ENCODE measurements at regions not wholly inside any gene's neighbourhood (a gene's known extent, or its start where the extent isn't known, plus 50 kb on each side); places are given as distances from the start of the nearest gene placed in this dataset.

- H3K27ac ChIP-seq (ENCODE audit: low read length): no peak overlapping the region
Observed at GRCh38 chr12:67067453-67068203, 201.5 kb upstream of the CAND1 start.

GRCh38 chr12:67068204-67068731 lies 200.9 kb upstream of the CAND1 start:
- H3K79me2 ChIP-seq (ENCODE audit: insufficient read depth, low read length): no peaks in the 10 kb centered on the region
- H4K20me1 ChIP-seq (ENCODE audit: insufficient read depth, low read length): no peaks in the 10 kb centered on the region; the same call in none of the 2 replicates
- no peaks in the 10 kb centered on the region for H3K9me3 ChIP-seq (ENCODE audit: insufficient read depth, low read length, severe bottlenecking)
- no peaks in the 10 kb centered on the region for H3K36me3 ChIP-seq (ENCODE audit: insufficient read depth, low read length)
- H3K4me1 ChIP-seq (ENCODE audit: insufficient read depth, low read length): peaks cover 15% of the 10 kb centered on the region
- peaks cover 55% of the 10 kb centered on the region for H3K27me3 ChIP-seq (ENCODE audit: insufficient read depth, low read length, poor library complexity)
- no peak overlapping the region for H3K4me3 ChIP-seq (ENCODE audit: low read depth in 1 of 2, low read length in 2 of 2)
- ATAC-seq (ENCODE audit: insufficient read depth, low read depth) (peak; percentile 8; the same call in 1 of the 3 replicates), DNase-seq (peak; percentile 9)
- TF ChIP-seq, protein P1, sequence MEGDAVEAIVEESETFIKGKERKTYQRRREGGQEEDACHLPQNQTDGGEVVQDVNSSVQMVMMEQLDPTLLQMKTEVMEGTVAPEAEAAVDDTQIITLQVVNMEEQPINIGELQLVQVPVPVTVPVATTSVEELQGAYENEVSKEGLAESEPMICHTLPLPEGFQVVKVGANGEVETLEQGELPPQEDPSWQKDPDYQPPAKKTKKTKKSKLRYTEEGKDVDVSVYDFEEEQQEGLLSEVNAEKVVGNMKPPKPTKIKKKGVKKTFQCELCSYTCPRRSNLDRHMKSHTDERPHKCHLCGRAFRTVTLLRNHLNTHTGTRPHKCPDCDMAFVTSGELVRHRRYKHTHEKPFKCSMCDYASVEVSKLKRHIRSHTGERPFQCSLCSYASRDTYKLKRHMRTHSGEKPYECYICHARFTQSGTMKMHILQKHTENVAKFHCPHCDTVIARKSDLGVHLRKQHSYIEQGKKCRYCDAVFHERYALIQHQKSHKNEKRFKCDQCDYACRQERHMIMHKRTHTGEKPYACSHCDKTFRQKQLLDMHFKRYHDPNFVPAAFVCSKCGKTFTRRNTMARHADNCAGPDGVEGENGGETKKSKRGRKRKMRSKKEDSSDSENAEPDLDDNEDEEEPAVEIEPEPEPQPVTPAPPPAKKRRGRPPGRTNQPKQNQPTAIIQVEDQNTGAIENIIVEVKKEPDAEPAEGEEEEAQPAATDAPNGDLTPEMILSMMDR (IDR thresholded peaks at IDR 0.05; ENCODE audit: borderline replicate concordance, extremely low read depth, low read length, poor library complexity, severe bottlenecking): no peak
- no peak for TF ChIP-seq EZH2 (IDR thresholded peaks at IDR 0.05; ENCODE audit: borderline replicate concordance, low read depth, low read length, severe bottlenecking)
- H3K27ac ChIP-seq (ENCODE audit: low read length): no peak overlapping the region
- no peak overlapping the region for H3K9ac ChIP-seq (ENCODE audit: low read depth, low read length)
- H2AFZ ChIP-seq (ENCODE audit: low read depth, low read length): no peak overlapping the region
- H3K4me2 ChIP-seq (ENCODE audit: insufficient read depth, low read length): peak overlapping the region; percentile 85

More at GRCh38 chr12:67067453-67068203, 201.5 kb upstream of the CAND1 start:
- Histone ChIP-seq H2AFZ (ENCODE audit: low read depth, low read length) (no peak overlapping the region), H3K36me3 (ENCODE audit: insufficient read depth, low read length) (no peaks in the 10 kb centered on the region), H4K20me1 (ENCODE audit: insufficient read depth, low read length) (no peaks in the 10 kb centered on the region; the same call in none of the 2 replicates), H3K27me3 (ENCODE audit: insufficient read depth, low read length, poor library complexity) (peaks cover 55% of the 10 kb centered on the region), H3K4me2 (ENCODE audit: insufficient read depth, low read length) (no peak overlapping the region), H3K9me3 (ENCODE audit: insufficient read depth, low read length, severe bottlenecking) (no peaks in the 10 kb centered on the region), H3K79me2 (ENCODE audit: insufficient read depth, low read length) (no peaks in the 10 kb centered on the region), H3K9ac (ENCODE audit: low read depth, low read length) (no peak overlapping the region), H3K4me3 (ENCODE audit: low read depth in 1 of 2, low read length in 2 of 2) (no peak overlapping the region), H3K4me1 (ENCODE audit: insufficient read depth, low read length) (peaks cover 15% of the 10 kb centered on the region)
- no peak for ATAC-seq (ENCODE audit: insufficient read depth, low read depth)
- DNase-seq: no peak
- no peak for TF ChIP-seq EZH2 (IDR thresholded peaks at IDR 0.05; ENCODE audit: borderline replicate concordance, low read depth, low read length, severe bottlenecking)
- TF ChIP-seq, protein P1 (IDR thresholded peaks at IDR 0.05; ENCODE audit: borderline replicate concordance, extremely low read depth, low read length, poor library complexity, severe bottlenecking): no peak

DNA sequence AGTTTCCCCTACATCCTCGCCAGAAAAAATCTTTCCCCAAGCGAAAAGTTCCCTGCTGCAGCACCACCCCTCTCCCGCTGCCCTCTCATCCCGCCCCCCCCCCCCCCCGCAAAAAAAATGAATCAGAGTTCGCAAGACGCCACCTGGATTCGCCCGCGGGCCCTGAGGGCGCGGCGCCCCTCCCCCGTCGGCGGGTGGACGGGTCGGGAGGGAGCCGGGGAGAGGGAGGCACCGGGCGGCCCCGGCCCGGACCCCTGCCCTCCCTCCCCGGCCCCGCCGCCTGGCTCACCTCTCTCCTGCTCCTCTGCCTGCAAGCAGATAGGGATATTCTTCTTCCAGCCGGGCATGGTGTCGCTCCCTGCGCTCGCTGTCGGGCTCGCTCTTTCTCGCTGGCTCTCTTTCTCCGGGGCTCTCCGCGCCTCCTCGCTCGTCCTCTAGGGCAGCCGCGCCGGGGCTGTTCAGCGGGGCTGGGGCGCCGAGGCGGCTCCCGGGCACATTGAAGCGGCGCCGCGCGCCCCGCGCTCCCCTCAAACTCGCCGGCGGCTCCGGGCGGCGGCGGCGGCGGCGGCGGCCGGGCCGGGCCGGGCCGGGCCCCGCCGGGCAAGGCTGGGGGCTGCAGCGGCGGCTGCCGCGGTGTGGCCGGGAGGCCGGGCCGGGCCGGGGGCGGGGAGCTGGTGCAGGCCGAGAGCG lies 200.3 kb upstream of the CAND1 start:
- Histone ChIP-seq H3K4me3 (ENCODE audit: low read depth in 1 of 2, low read length in 2 of 2) (peak overlapping the region in 1 of 2 experiments; percentile 58; a peak in 3 of 4 replicates), H3K4me2 (ENCODE audit: insufficient read depth, low read length) (peak overlapping the region; percentile 85), H3K4me1 (ENCODE audit: insufficient read depth, low read length) (peaks cover 15% of the 10 kb centered on the region), H3K9ac (ENCODE audit: low read depth, low read length) (peak overlapping the region; percentile 42; the same call in 1 of the 2 replicates), H3K9me3 (ENCODE audit: insufficient read depth, low read length, severe bottlenecking) (no peaks in the 10 kb centered on the region), H4K20me1 (ENCODE audit: insufficient read depth, low read length) (no peaks in the 10 kb centered on the region; the same call in none of the 2 replicates), H3K27me3 (ENCODE audit: insufficient read depth, low read length, poor library complexity) (peaks cover 53% of the 10 kb centered on the region), H3K27ac (ENCODE audit: low read length) (no peak overlapping the region), H2AFZ (ENCODE audit: low read depth, low read length) (peak overlapping the region; percentile 74), H3K36me3 (ENCODE audit: insufficient read depth, low read length) (no peaks in the 10 kb centered on the region), H3K79me2 (ENCODE audit: insufficient read depth, low read length) (no peaks in the 10 kb centered on the region)
- TF ChIP-seq EZH2 (IDR thresholded peaks at IDR 0.05; ENCODE audit: borderline replicate concordance, low read depth, low read length, severe bottlenecking): peak; percentile 45
- TF ChIP-seq, protein P1 (IDR thresholded peaks at IDR 0.05; ENCODE audit: borderline replicate concordance, extremely low read depth, low read length, poor library complexity, severe bottlenecking): no peak
- ATAC-seq (ENCODE audit: insufficient read depth, low read depth) (peak; percentile 74), DNase-seq (peak; percentile 43)
